Astrocyte (in vitro differentiated cells and primary cell): ENCODE measurements at regions not wholly inside any gene's neighbourhood (a gene's known extent, or its start where the extent isn't known, plus 50 kb on each side); places are given as distances from the start of the nearest gene placed in this dataset.

Experiments
- DNase-seq: peaks from one replicate; pipeline ENCODE4 v3.0.0-alpha.2; 2010; ENCODE audit warnings: low read depth
- FAIRE-seq: peaks from 2 replicates; lab custom pipeline; 2011; peaks lifted over from hg19 to GRCh38; lab: Jason Lieb, UNC
- H2AFZ ChIP-seq: 2 replicates; pipeline ENCODE4 v1.6.0; 2012; ENCODE audit warnings: low read depth, low read length, inconsistent platforms
- H3K27ac ChIP-seq: 2 replicates; pipeline ENCODE4 v1.5.1; 2011; ENCODE audit warnings: low read depth, low read length, inconsistent platforms
- H3K27me3 ChIP-seq: 2 replicates; pipeline ENCODE4 v1.6.0; 2011; ENCODE audit warnings: low read length, inconsistent platforms; ENCODE audit not compliant: insufficient read depth
- H3K36me3 ChIP-seq: 2 replicates; pipeline ENCODE4 v1.5.1; 2011; ENCODE audit warnings: low read length, inconsistent platforms; ENCODE audit not compliant: insufficient read depth
- H3K4me1 ChIP-seq: 2 replicates; pipeline ENCODE4 v1.5.1; 2011; ENCODE audit warnings: low read length, inconsistent platforms; ENCODE audit not compliant: insufficient read depth
- H3K4me2 ChIP-seq: 2 replicates; pipeline ENCODE4 v1.6.0; 2012; ENCODE audit warnings: low read length, inconsistent platforms
- H3K4me3 ChIP-seq: 2 replicates; pipeline ENCODE4 v1.5.1; 2011; ENCODE audit warnings: low read depth, mild to moderate bottlenecking, low read length, inconsistent platforms; ENCODE audit not compliant: insufficient read depth
- H3K79me2 ChIP-seq: 2 replicates; pipeline ENCODE4 v1.6.0; 2012; ENCODE audit warnings: mild to moderate bottlenecking, low read length, inconsistent platforms; ENCODE audit not compliant: insufficient read depth
- H3K9ac ChIP-seq: 2 replicates; pipeline ENCODE4 v1.6.0; 2012; ENCODE audit warnings: mild to moderate bottlenecking, low read length, inconsistent platforms
- H3K9me3 ChIP-seq: 2 replicates; pipeline ENCODE4 v1.5.1; 2012; ENCODE audit warnings: low read depth, mild to moderate bottlenecking, low read length, inconsistent platforms; ENCODE audit not compliant: insufficient read depth
- H4K20me1 ChIP-seq: 2 replicates; pipeline ENCODE4 v1.6.0; 2012; ENCODE audit warnings: low read length, inconsistent platforms; ENCODE audit not compliant: insufficient read depth
- H3K27ac Mint-ChIP-seq: one replicate; pipeline ENCODE4 v1.8.0; 2021; ENCODE audit warnings: mild to moderate bottlenecking, mixed read lengths; ENCODE audit not compliant: unreplicated experiment
- H3K27me3 Mint-ChIP-seq: one replicate; pipeline ENCODE4 v1.8.0; 2021; ENCODE audit warnings: low read depth, mixed read lengths; ENCODE audit not compliant: unreplicated experiment
- H3K36me3 Mint-ChIP-seq: one replicate; pipeline ENCODE4 v1.8.0; 2021; ENCODE audit warnings: low read depth, mixed read lengths; ENCODE audit not compliant: unreplicated experiment
- H3K4me1 Mint-ChIP-seq: one replicate; pipeline ENCODE4 v1.8.0; 2021; ENCODE audit warnings: low read depth, mixed read lengths; ENCODE audit not compliant: unreplicated experiment
- H3K4me3 Mint-ChIP-seq: one replicate; pipeline ENCODE4 v1.8.0; 2021; ENCODE audit warnings: mild to moderate bottlenecking, moderate library complexity, mixed read lengths; ENCODE audit not compliant: unreplicated experiment
- H3K9me3 Mint-ChIP-seq: one replicate; pipeline ENCODE4 v1.8.0; 2021; ENCODE audit warnings: mild to moderate bottlenecking, mixed read lengths; ENCODE audit not compliant: unreplicated experiment
- CTCF ChIP-seq: IDR thresholded peaks from 2 replicates; pipeline ENCODE4 v1.5.1; 2011; ENCODE audit warnings: low read depth, mild to moderate bottlenecking, inconsistent platforms, low read length, moderate library complexity; ENCODE audit not compliant: insufficient read depth
- EZH2 ChIP-seq: IDR thresholded peaks from 2 replicates; pipeline ENCODE4 v1.6.1; 2012; ENCODE audit warnings: mild to moderate bottlenecking, low read length, inconsistent platforms; ENCODE audit not compliant: insufficient read depth

- no peaks in the 10 kb centered on the region for H3K36me3 ChIP-seq
- FAIRE-seq (no peak), DNase-seq (no peak)
- peaks cover 34% of the 10 kb centered on the region for H3K4me1 Mint-ChIP-seq
- H4K20me1 ChIP-seq, result no peaks in the 10 kb centered on the region
- no peaks in the 10 kb centered on the region for H3K36me3 Mint-ChIP-seq
- H3K79me2 ChIP-seq, result no peaks in the 10 kb centered on the region
- H3K4me3 ChIP-seq, result no peak overlapping the region
- H3K9me3 Mint-ChIP-seq, result peaks cover 8% of the 10 kb centered on the region
- H3K4me3 Mint-ChIP-seq, result no peak overlapping the region
- H3K27ac ChIP-seq, result no peak overlapping the region
- no peak overlapping the region for H3K27ac Mint-ChIP-seq
- H3K9me3 ChIP-seq, result no peaks in the 10 kb centered on the region
- no peak overlapping the region for H3K4me2 ChIP-seq
- H3K4me1 ChIP-seq, result peaks cover 13% of the 10 kb centered on the region
- no peak overlapping the region for H3K9ac ChIP-seq
- no peaks in the 10 kb centered on the region for H3K27me3 Mint-ChIP-seq
- no peaks in the 10 kb centered on the region for H3K27me3 ChIP-seq
- peak overlapping the region; percentile 34 for H2AFZ ChIP-seq
- TF ChIP-seq CTCF (no peak), EZH2 (no peak)
These were observed 285.9 kb upstream of the ARSJ start for GRCh38 chr4:114265342-114265741.

- no peak overlapping the region for H3K4me2 ChIP-seq
- Mint-ChIP-seq H3K4me3 (no peak overlapping the region), H3K27ac (no peak overlapping the region), H3K4me1 (peaks cover 50% of the 10 kb centered on the region), H3K9me3 (no peaks in the 10 kb centered on the region), H3K36me3 (no peaks in the 10 kb centered on the region), H3K27me3 (no peaks in the 10 kb centered on the region)
- H3K4me3 ChIP-seq, result no peak overlapping the region
- no peak for FAIRE-seq
- no peak for DNase-seq
- H3K4me1 ChIP-seq, result peaks cover 35% of the 10 kb centered on the region
- no peaks in the 10 kb centered on the region for H3K79me2 ChIP-seq
- no peaks in the 10 kb centered on the region for H3K9me3 ChIP-seq
- H3K36me3 ChIP-seq, result no peaks in the 10 kb centered on the region
- H3K27ac ChIP-seq, result no peak overlapping the region
- TF ChIP-seq CTCF, result no peak
- no peak for TF ChIP-seq EZH2
- no peak overlapping the region for H2AFZ ChIP-seq
- no peak overlapping the region for H3K9ac ChIP-seq
- no peaks in the 10 kb centered on the region for H4K20me1 ChIP-seq
- H3K27me3 ChIP-seq, result no peaks in the 10 kb centered on the region
These were observed 288.5 kb upstream of the ARSJ start for GRCh38 chr4:114267976-114268375.

GRCh38 chr4:114271031-114271430 lies 291.6 kb upstream of the ARSJ start:
- Mint-ChIP-seq H3K36me3 (no peaks in the 10 kb centered on the region), H3K4me3 (no peak overlapping the region), H3K9me3 (no peaks in the 10 kb centered on the region), H3K27me3 (no peaks in the 10 kb centered on the region), H3K27ac (peak overlapping the region; percentile 94), H3K4me1 (peaks cover 55% of the 10 kb centered on the region)
- H2AFZ ChIP-seq, result no peak overlapping the region
- H3K4me3 ChIP-seq, result no peak overlapping the region
- peak overlapping the region; percentile 75 for H3K9ac ChIP-seq
- H4K20me1 ChIP-seq, result no peaks in the 10 kb centered on the region
- peak overlapping the region; percentile 96 for H3K27ac ChIP-seq
- FAIRE-seq, result peak; percentile 9
- H3K36me3 ChIP-seq, result no peaks in the 10 kb centered on the region
- no peaks in the 10 kb centered on the region for H3K9me3 ChIP-seq
- TF ChIP-seq CTCF (no peak), EZH2 (no peak)
- peak overlapping the region; percentile 31 for H3K4me2 ChIP-seq
- no peaks in the 10 kb centered on the region for H3K27me3 ChIP-seq
- peaks cover 31% of the 10 kb centered on the region for H3K4me1 ChIP-seq
- no peaks in the 10 kb centered on the region for H3K79me2 ChIP-seq
- DNase-seq, result no peak
